Activated T-helper 9 cell treated with anti-CD3 and anti-CD28 coated beads, Interleukin-2, amount 50 U/mL, for 16 hours (primary cell): ENCODE measurements at regions not wholly inside any gene's neighbourhood (a gene's known extent, or its start where the extent isn't known, plus 50 kb on each side); places are given as distances from the start of the nearest gene placed in this dataset.

ENCODE experiments used
- DNase-seq: peaks from one replicate; pipeline ENCODE4 v3.0.0-alpha.2; 2020; ENCODE audit warnings: low read depth

- no peak for DNase-seq
Measured at GRCh38 chr7:21092766-21093702, 306.3 kb upstream of the SP8 start.

- DNase-seq, result no peak
Measured at GRCh38 chr7:21094589-21094988, 307.9 kb upstream of the SP8 start.

GRCh38 chr7:21099432-21099831, 312.7 kb upstream of the SP8 start:
- DNase-seq, result no peak

GRCh38 chr7:21099955-21100354, 313.3 kb upstream of the SP8 start:
- DNase-seq, result no peak

GRCh38 chr7:21101541-21101940, 314.9 kb upstream of the SP8 start:
- DNase-seq, result no peak

- no peak for DNase-seq
Measured at GRCh38 chr7:21103426-21104123, 316.9 kb upstream of the SP8 start.

- no peak for DNase-seq
Measured at GRCh38 chr7:21104124-21104500, 317.4 kb upstream of the SP8 start.

GRCh38 chr7:21106296-21106732, 319.6 kb upstream of the SP8 start:
- no peak for DNase-seq

GRCh38 chr7:21107101-21107500, 320.4 kb upstream of the SP8 start:
- DNase-seq, result no peak

GRCh38 chr7:21108182-21108581, 319.7 kb upstream of the SP4 start:
- DNase-seq, result no peak

- no peak for DNase-seq
Measured at GRCh38 chr7:21113609-21114415, 314.1 kb upstream of the SP4 start.

GRCh38 chr7:21123586-21123985, 304.3 kb upstream of the SP4 start:
- DNase-seq, result no peak

- no peak for DNase-seq
Measured at GRCh38 chr7:21125297-21125696, 302.6 kb upstream of the SP4 start.

GRCh38 chr7:21128062-21128817, 299.6 kb upstream of the SP4 start:
- DNase-seq, result no peak

- no peak for DNase-seq
Measured at GRCh38 chr7:21131897-21132296, 296.0 kb upstream of the SP4 start.

- no peak for DNase-seq
Measured at GRCh38 chr7:21134631-21135030, 293.3 kb upstream of the SP4 start.

GRCh38 chr7:21135437-21135836, 292.4 kb upstream of the SP4 start:
- DNase-seq, result no peak

- DNase-seq, result no peak
Measured at GRCh38 chr7:21137640-21138039, 290.2 kb upstream of the SP4 start.

- no peak for DNase-seq
Measured at GRCh38 chr7:21140622-21141021, 287.3 kb upstream of the SP4 start.

- no peak for DNase-seq
Measured at GRCh38 chr7:21141476-21141875, 286.4 kb upstream of the SP4 start.

- no peak for DNase-seq
Measured at GRCh38 chr7:21142081-21142480, 285.8 kb upstream of the SP4 start.
